Esophagus squamous epithelium (tissue), 5 donors: ENCODE measurements at regions not wholly inside any gene's neighbourhood (a gene's known extent, or its start where the extent isn't known, plus 50 kb on each side); places are given as distances from the start of the nearest gene placed in this dataset.

Source experiments
- DNase-seq: peaks from one replicate; lab custom pipeline; 2025; lab: John Stamatoyannopoulos, UW
- H3K27ac ChIP-seq, 4 donors: fragments of 200-600 bp; sonication (generic); one replicate each; pipeline ENCODE4 v1.5.1; 2016 to 2019; ENCODE audit warnings: mild to moderate bottlenecking in 1 of 4
- H3K27me3 ChIP-seq, 4 donors: fragments of 200-600 bp; sonication (generic); 1 replicate in 3 of 4; 2 replicates in 1 of 4; pipeline versions ENCODE4 v1.5.1 to v1.6.0; 2017 to 2021; ENCODE audit warnings: antibody characterized with exemption in 1 of 4
- H3K36me3 ChIP-seq, 3 donors: fragments of 200-600 bp; sonication (generic); one replicate each; pipeline ENCODE4 v1.5.1; 2016 to 2019
- H3K4me1 ChIP-seq, 3 donors: fragments of 200-600 bp; sonication (generic); one replicate each; pipeline ENCODE4 v1.5.1; 2017 to 2019
- H3K4me3 ChIP-seq, 4 donors: fragments of 200-600 bp; sonication (generic); 1 replicate in 3 of 4; 2 replicates in 1 of 4; pipeline ENCODE4 v1.5.1; 2016 to 2019; ENCODE audit warnings: mild to moderate bottlenecking in 2 of 4, moderate library complexity in 1 of 4
- H3K9me3 ChIP-seq, 3 donors: fragments of 200-600 bp; sonication (generic); one replicate each; pipeline ENCODE4 v1.5.1; 2016 to 2019
- POLR2A ChIP-seq, 4 donors: fragments of 450-650 bp; IDR thresholded peaks; one replicate each; pipeline ENCODE4 v1.6.1; 2017; ENCODE audit warnings: antibody characterized with exemption in 4 of 4, mild to moderate bottlenecking in 4 of 4, moderate library complexity in 3 of 4
- WGBS, 2 donors: methylation state at CpG; one replicate each; pipeline ENCODE4 v1.1.5; 2018; 5-methylcytosine and 5-hydroxymethylcytosine counted together
- intact Hi-C: fragments of 100-400 bp; cut with DNase I; formaldehyde crosslinking; loops from one replicate; pipeline ENCODE4 v1.15.0; 2022
- TF ChIP-seq, protein P1 (sequence below), 6 experiments: fragments of 450-650 bp in 4 of 6; fragments of 200-600 bp in 2 of 6; sonication (generic) in 2 of 6; IDR thresholded peaks; one replicate each; pipeline ENCODE4 v1.5.1; 2016 to 2019; ENCODE audit warnings: antibody characterized with exemption in 6 of 6, mild to moderate bottlenecking in 4 of 6, moderate library complexity in 4 of 6
- donor health status: DM: yes; HTN: yes; CAD: no.

- no peaks in the 10 kb centered on the region for H3K9me3 ChIP-seq
- H3K4me3 ChIP-seq = no peak overlapping the region
- no peaks in the 10 kb centered on the region for H3K4me1 ChIP-seq
- intact Hi-C loops = no loop called here
- H3K27me3 ChIP-seq = peaks cover 0 to 70% (median 0%) of the 10 kb centered on the region in 4 donors
- TF ChIP-seq POLR2A (IDR thresholded peaks at IDR 0.05) = no peak
- TF ChIP-seq, protein P1, sequence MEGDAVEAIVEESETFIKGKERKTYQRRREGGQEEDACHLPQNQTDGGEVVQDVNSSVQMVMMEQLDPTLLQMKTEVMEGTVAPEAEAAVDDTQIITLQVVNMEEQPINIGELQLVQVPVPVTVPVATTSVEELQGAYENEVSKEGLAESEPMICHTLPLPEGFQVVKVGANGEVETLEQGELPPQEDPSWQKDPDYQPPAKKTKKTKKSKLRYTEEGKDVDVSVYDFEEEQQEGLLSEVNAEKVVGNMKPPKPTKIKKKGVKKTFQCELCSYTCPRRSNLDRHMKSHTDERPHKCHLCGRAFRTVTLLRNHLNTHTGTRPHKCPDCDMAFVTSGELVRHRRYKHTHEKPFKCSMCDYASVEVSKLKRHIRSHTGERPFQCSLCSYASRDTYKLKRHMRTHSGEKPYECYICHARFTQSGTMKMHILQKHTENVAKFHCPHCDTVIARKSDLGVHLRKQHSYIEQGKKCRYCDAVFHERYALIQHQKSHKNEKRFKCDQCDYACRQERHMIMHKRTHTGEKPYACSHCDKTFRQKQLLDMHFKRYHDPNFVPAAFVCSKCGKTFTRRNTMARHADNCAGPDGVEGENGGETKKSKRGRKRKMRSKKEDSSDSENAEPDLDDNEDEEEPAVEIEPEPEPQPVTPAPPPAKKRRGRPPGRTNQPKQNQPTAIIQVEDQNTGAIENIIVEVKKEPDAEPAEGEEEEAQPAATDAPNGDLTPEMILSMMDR (IDR thresholded peaks at IDR 0.05) = no peak
- no peaks in the 10 kb centered on the region for H3K36me3 ChIP-seq
- WGBS, 2 donors = 30 to 61% methylated on average over 4 of the region's 11 CpGs
- DNase-seq = no peak
- no peak overlapping the region for H3K27ac ChIP-seq
Observed at GRCh38 chr1:29520571-29521437, 284.5 kb downstream of the PTPRU start.

GRCh38 chr1:29519788-29520110 lies 283.4 kb downstream of the PTPRU start:
- Histone ChIP-seq H3K9me3 (no peaks in the 10 kb centered on the region), H3K27ac (no peak overlapping the region), H3K27me3 (peaks cover 0 to 72% (median 0%) of the 10 kb centered on the region in 4 donors), H3K4me3 (no peak overlapping the region), H3K36me3 (no peaks in the 10 kb centered on the region), H3K4me1 (no peaks in the 10 kb centered on the region)
- TF ChIP-seq, protein P1 (IDR thresholded peaks at IDR 0.05) = no peak
- TF ChIP-seq POLR2A (IDR thresholded peaks at IDR 0.05) = no peak
- WGBS, 2 donors = 40% methylated on average over 2 of the region's 8 CpGs; no CpG with 5 or more reads in 1 of the 2 donors
- DNase-seq = no peak
- intact Hi-C loops = no loop called here

DNA sequence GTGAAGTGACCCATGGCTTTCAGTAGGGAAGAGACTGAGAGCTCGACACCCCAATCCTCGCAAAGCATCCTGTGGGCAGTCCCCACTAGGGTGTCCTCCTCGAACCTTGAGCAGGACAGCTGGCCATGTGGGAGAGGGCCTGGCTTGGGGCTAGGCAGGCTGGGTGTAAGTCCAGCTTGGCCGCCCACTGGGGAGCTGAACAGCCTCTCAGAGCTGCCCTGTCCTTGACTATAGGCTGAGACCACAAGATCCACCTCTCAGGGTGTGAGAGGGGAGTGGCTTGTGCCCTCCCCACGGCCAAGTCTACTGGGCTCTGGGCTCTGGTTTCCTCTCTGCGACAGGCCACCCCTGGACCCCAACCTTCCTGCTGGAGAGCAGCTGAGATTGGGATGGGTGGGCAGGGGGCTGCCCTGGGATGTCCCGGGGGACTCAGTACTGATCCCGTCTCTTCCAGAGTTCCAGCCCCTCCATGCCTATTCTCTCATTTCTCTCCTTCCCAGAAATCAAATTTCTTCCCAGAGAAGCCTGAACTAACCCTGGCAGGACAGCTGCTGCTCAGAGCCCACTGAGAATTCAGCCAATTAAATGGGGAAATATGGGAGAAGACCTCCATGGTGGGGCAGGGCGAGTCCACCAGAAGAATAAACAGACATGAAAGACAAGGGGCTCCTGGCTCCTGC lies 282.9 kb downstream of the PTPRU start:
- H3K4me3 ChIP-seq = no peak overlapping the region
- 62 to 63% methylated on average over 4 to 5 of the region's 9 CpGs for WGBS, 2 donors
- no peaks in the 10 kb centered on the region for H3K36me3 ChIP-seq
- intact Hi-C loops = no loop called here
- no peaks in the 10 kb centered on the region for H3K9me3 ChIP-seq
- H3K27me3 ChIP-seq = peaks cover 0 to 75% (median 0%) of the 10 kb centered on the region in 4 donors
- DNase-seq = no peak
- TF ChIP-seq POLR2A (IDR thresholded peaks at IDR 0.05) = no peak
- TF ChIP-seq, protein P1 (IDR thresholded peaks at IDR 0.05) = no peak
- H3K27ac ChIP-seq = no peak overlapping the region
- H3K4me1 ChIP-seq = no peaks in the 10 kb centered on the region

DNA sequence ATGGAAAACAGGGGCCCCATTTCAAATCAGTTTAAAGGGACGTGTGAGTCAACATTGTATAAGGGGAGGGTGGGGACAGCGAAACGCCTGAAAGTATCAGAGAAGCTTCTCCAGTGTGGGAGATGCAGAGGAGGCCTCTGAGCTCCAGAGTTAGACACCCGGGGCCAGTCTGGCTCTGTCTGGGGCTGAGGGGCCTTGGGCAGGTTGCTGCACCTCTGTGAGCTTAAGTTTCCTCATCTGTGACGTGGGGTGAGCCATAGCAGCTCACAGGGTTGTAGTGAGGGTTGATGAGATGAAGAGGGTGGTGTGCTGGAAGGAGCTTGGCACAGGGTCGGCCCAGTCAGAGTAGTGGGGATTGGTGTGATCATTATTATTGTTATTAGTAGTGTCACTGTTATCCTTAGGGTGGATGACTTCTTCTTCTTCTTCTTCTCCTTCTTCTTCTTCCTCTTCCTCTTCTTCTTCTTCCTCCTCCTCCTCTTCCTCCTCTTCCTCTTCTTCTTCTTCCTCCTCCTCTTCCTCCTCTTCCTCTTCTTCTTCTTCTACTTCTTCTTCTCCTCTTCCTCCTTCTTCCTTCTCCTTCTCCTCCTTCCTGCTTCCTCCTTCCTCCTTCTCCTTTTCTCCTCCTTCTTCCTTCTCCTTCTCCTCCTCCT lies 282.0 kb downstream of the PTPRU start:
- no peak for DNase-seq
- H3K27me3 ChIP-seq = peaks cover 0 to 66% (median 0%) of the 10 kb centered on the region in 4 donors
- WGBS, 2 donors = 72 to 77% methylated on average over 6 of the region's 6 CpGs

More for the DNA sequence above, 282.0 kb downstream of the PTPRU start:
- intact Hi-C loops = no loop called here
- no peaks in the 10 kb centered on the region for H3K36me3 ChIP-seq
- no peak overlapping the region for H3K4me3 ChIP-seq
- TF ChIP-seq, protein P1 (IDR thresholded peaks at IDR 0.05) = no peak
- TF ChIP-seq POLR2A (IDR thresholded peaks at IDR 0.05) = no peak
- no peaks in the 10 kb centered on the region for H3K4me1 ChIP-seq
- H3K27ac ChIP-seq = no peak overlapping the region
- no peaks in the 10 kb centered on the region for H3K9me3 ChIP-seq
